Endodermal cell (in vitro differentiated cells): ENCODE measurements at regions not wholly inside any gene's neighbourhood (a gene's known extent, or its start where the extent isn't known, plus 50 kb on each side); places are given as distances from the start of the nearest gene placed in this dataset.

ENCODE experiments used
- DNase-seq: peaks from one replicate; pipeline ENCODE4 v3.0.0-alpha.2; 2017
- H3K27ac ChIP-seq: 2 replicates; pipeline ENCODE4 v1.5.1; 2013; ENCODE audit warnings: mild to moderate bottlenecking, low read depth, low read length, moderate library complexity
- H3K27me3 ChIP-seq: 2 replicates; pipeline ENCODE4 v1.6.1; 2013; ENCODE audit warnings: mild to moderate bottlenecking, low read length, moderate library complexity; ENCODE audit not compliant: insufficient read depth, control insufficient read depth, poor library complexity, severe bottlenecking
- H3K36me3 ChIP-seq: 2 replicates; pipeline ENCODE4 v1.7.0; 2013; ENCODE audit warnings: mild to moderate bottlenecking, low read length, moderate library complexity; ENCODE audit not compliant: control insufficient read depth, insufficient read depth
- H3K4me1 ChIP-seq: one replicate; pipeline ENCODE4 v1.7.0; 2013; ENCODE audit warnings: low read length; ENCODE audit not compliant: control insufficient read depth, insufficient read depth
- H3K4me3 ChIP-seq: 2 replicates; pipeline ENCODE4 v1.5.1; 2013; ENCODE audit warnings: mild to moderate bottlenecking, low read length, moderate library complexity
- H3K9ac ChIP-seq: 2 replicates; pipeline ENCODE4 v1.6.1; 2013; ENCODE audit warnings: mild to moderate bottlenecking, low read length, moderate library complexity; ENCODE audit not compliant: poor library complexity, severe bottlenecking; ENCODE audit errors: extremely low read depth
- H3K9me3 ChIP-seq: 2 replicates; pipeline ENCODE4 v1.6.1; 2013; ENCODE audit warnings: mild to moderate bottlenecking, low read length, moderate library complexity; ENCODE audit not compliant: control insufficient read depth
- H3K27ac Mint-ChIP-seq: 2 replicates; pipeline ENCODE4 v1.8.0; 2020; ENCODE audit warnings: mixed read lengths
- H3K27me3 Mint-ChIP-seq: 2 replicates; pipeline ENCODE4 v1.8.0; 2021; ENCODE audit warnings: mild to moderate bottlenecking, mixed read lengths; ENCODE audit not compliant: insufficient read depth
- H3K36me3 Mint-ChIP-seq: 2 replicates; pipeline ENCODE4 v1.8.0; 2020; ENCODE audit warnings: low read depth, mixed read lengths
- H3K4me1 Mint-ChIP-seq: 2 replicates; pipeline ENCODE4 v1.8.0; 2020; ENCODE audit warnings: mixed read lengths
- H3K4me3 Mint-ChIP-seq: 2 replicates; pipeline ENCODE4 v1.8.0; 2020; ENCODE audit warnings: mild to moderate bottlenecking, moderate library complexity, mixed read lengths
- H3K9me3 Mint-ChIP-seq: 2 replicates; pipeline ENCODE4 v1.8.0; 2020; ENCODE audit warnings: mild to moderate bottlenecking, mixed read lengths
- CTCF ChIP-seq: fragments of 200-600 bp; sonication (generic); conservative IDR thresholded peaks from 2 replicates; pipeline ENCODE4 v1.5.0; 2021; ENCODE audit warnings: antibody characterized with exemption, mild to moderate bottlenecking
- WGBS, 2 experiments: methylation state at CpG; one replicate each; pipeline versions ENCODE4 v1.1.5 to v1.1.7; 2013; ENCODE audit warnings: missing lambda C conversion rate in 2 of 2, mixed read lengths in 1 of 2; ENCODE audit not compliant: insufficient coverage in 1 of 2, insufficient read length in 1 of 2; 5-methylcytosine and 5-hydroxymethylcytosine counted together

- no peaks in the 10 kb centered on the region for H3K36me3 ChIP-seq
- H3K4me1 Mint-ChIP-seq = no peaks in the 10 kb centered on the region
- no peak overlapping the region for H3K9ac ChIP-seq
- no peak for DNase-seq
- H3K4me1 ChIP-seq = no peaks in the 10 kb centered on the region
- H3K27me3 Mint-ChIP-seq = no peaks in the 10 kb centered on the region
- no peaks in the 10 kb centered on the region for H3K9me3 Mint-ChIP-seq
- H3K27ac ChIP-seq = no peak overlapping the region
- no peak for TF ChIP-seq CTCF
- no peak overlapping the region for H3K4me3 ChIP-seq
- no peaks in the 10 kb centered on the region for H3K27me3 ChIP-seq
- H3K36me3 Mint-ChIP-seq = no peaks in the 10 kb centered on the region
- no peak overlapping the region for H3K27ac Mint-ChIP-seq
- H3K9me3 ChIP-seq = no peaks in the 10 kb centered on the region
- WGBS, 2 experiments = 96% methylated on average over 2 of the region's 2 CpGs; no CpG with 5 or more reads in 1 of the 2 experiments
- H3K4me3 Mint-ChIP-seq = no peak overlapping the region
Measured at GRCh38 chr3:167100200-167100599, 279.9 kb downstream of the ZBBX start.

GRCh38 chr3:167095976-167096375 is 284.1 kb downstream of the ZBBX start:
- TF ChIP-seq CTCF = no peak
- Mint-ChIP-seq H3K27me3 (no peaks in the 10 kb centered on the region), H3K9me3 (no peaks in the 10 kb centered on the region), H3K27ac (no peak overlapping the region), H3K4me3 (no peak overlapping the region), H3K4me1 (no peaks in the 10 kb centered on the region), H3K36me3 (no peaks in the 10 kb centered on the region)
- no peak for DNase-seq
- WGBS, 2 experiments = 78 to 79% methylated on average over 2 of the region's 2 CpGs
- H3K4me1 ChIP-seq = no peaks in the 10 kb centered on the region
- H3K4me3 ChIP-seq = no peak overlapping the region
- no peaks in the 10 kb centered on the region for H3K36me3 ChIP-seq
- H3K27ac ChIP-seq = no peak overlapping the region
- H3K9ac ChIP-seq = no peak overlapping the region
- no peaks in the 10 kb centered on the region for H3K9me3 ChIP-seq
- no peaks in the 10 kb centered on the region for H3K27me3 ChIP-seq

- no peaks in the 10 kb centered on the region for H3K4me1 ChIP-seq
- no peak overlapping the region for H3K27ac ChIP-seq
- no peak for DNase-seq
- no peak overlapping the region for H3K9ac ChIP-seq
- H3K36me3 ChIP-seq = no peaks in the 10 kb centered on the region
- no peak for TF ChIP-seq CTCF
- Mint-ChIP-seq H3K27me3 (no peaks in the 10 kb centered on the region), H3K4me1 (no peaks in the 10 kb centered on the region), H3K36me3 (no peaks in the 10 kb centered on the region), H3K4me3 (no peak overlapping the region), H3K27ac (no peak overlapping the region), H3K9me3 (no peaks in the 10 kb centered on the region)
- no peak overlapping the region for H3K4me3 ChIP-seq
- no peaks in the 10 kb centered on the region for H3K27me3 ChIP-seq
- H3K9me3 ChIP-seq = no peaks in the 10 kb centered on the region
Measured at GRCh38 chr3:167094632-167095031, 285.5 kb downstream of the ZBBX start.
